Spleen (tissue), 11 donors: ENCODE measurements at regions not wholly inside any gene's neighbourhood (a gene's known extent, or its start where the extent isn't known, plus 50 kb on each side); places are given as distances from the start of the nearest gene placed in this dataset.

ENCODE experiments used
- DNase-seq: peaks from one replicate; pipeline ENCODE4 v3.0.0-alpha.2; 2020
- H3K27ac ChIP-seq, 8 donors: fragments of 200-600 bp; sonication (generic) in 7 of 8; 1 replicate in 4 of 8; 2 replicates in 4 of 8; pipeline versions ENCODE4 v1.5.0 to v1.8.0; 2016 to 2021; ENCODE audit warnings: inconsistent platforms in 4 of 8, mild to moderate bottlenecking in 4 of 8, moderate library complexity in 1 of 8
- H3K27me3 ChIP-seq, 7 donors: fragments of 200-600 bp; sonication (generic) in 6 of 7; replicated peaks in 1 of 7; 1 replicate in 4 of 7; 2 replicates in 3 of 7; pipeline versions ENCODE4 v1.5.0 to v1.8.0; 2016 to 2021; ENCODE audit warnings: inconsistent platforms in 3 of 7, mild to moderate bottlenecking in 1 of 7
- H3K36me3 ChIP-seq, 6 donors: fragments of 200-600 bp; sonication (generic) in 5 of 6; 1 replicate in 4 of 6; 2 replicates in 2 of 6; pipeline versions ENCODE4 v1.5.0 to v1.8.0; 2016 to 2021; ENCODE audit warnings: inconsistent platforms in 2 of 6
- H3K4me1 ChIP-seq, 6 donors: fragments of 200-600 bp; sonication (generic) in 5 of 6; 1 replicate in 3 of 6; 2 replicates in 3 of 6; pipeline versions ENCODE4 v1.5.0 to v1.8.0; 2016 to 2021; ENCODE audit warnings: inconsistent platforms in 3 of 6
- H3K4me3 ChIP-seq, 8 donors: fragments of 200-600 bp; sonication (generic) in 7 of 8; 1 replicate in 4 of 8; 2 replicates in 4 of 8; pipeline versions ENCODE4 v1.5.0 to v1.8.0; 2016 to 2021; ENCODE audit warnings: inconsistent platforms in 4 of 8, mild to moderate bottlenecking in 4 of 8, moderate library complexity in 2 of 8
- H3K9me3 ChIP-seq, 8 donors: fragments of 200-600 bp; sonication (generic) in 7 of 8; 1 replicate in 4 of 8; 2 replicates in 4 of 8; pipeline versions ENCODE4 v1.5.0 to v1.8.0; 2016 to 2021; ENCODE audit warnings: inconsistent platforms in 4 of 8
- CTCF ChIP-seq, 11 experiments: fragments of 200-600 bp in 7 of 11; fragments of 450-650 bp in 4 of 11; sonication (generic) in 4 of 11; IDR thresholded peaks in 8 of 11; conservative IDR thresholded peaks in 3 of 11; 1 replicate in 7 of 11; 2 replicates in 4 of 11; pipeline versions ENCODE4 v1.4.0 to v1.8.0; 2016 to 2021; ENCODE audit warnings: antibody characterized with exemption in 11 of 11, inconsistent platforms in 4 of 11, mild to moderate bottlenecking in 1 of 11
- POLR2A ChIP-seq, 3 donors: fragments of 450-650 bp; IDR thresholded peaks; one replicate each; pipeline ENCODE4 v1.5.1; 2017; ENCODE audit warnings: antibody characterized with exemption in 3 of 3, mild to moderate bottlenecking in 1 of 3
- POLR2AphosphoS5 ChIP-seq, 3 donors: sonication (generic); formaldehyde crosslinking; IDR thresholded peaks; one replicate each; pipeline ENCODE4 v1.5.1; 2017; ENCODE audit warnings: antibody characterized with exemption in 3 of 3
- WGBS, 5 donors: extraction: QIAGEN DNeasy Blood & Tissue Kit in 3 of 5; methylation state at CpG; one replicate each; pipeline versions ENCODE4 v1.1.5 to v1.1.7; 2013 to 2018; 5-methylcytosine and 5-hydroxymethylcytosine counted together
- intact Hi-C: fragments of 100-400 bp; cut with DNase I; formaldehyde crosslinking; loops from one replicate; pipeline ENCODE4 v1.15.0; 2023; ENCODE audit warnings: low total_unique reads
- donor health status: healthy with polysubstance abuse.
- donor health status: DM: no; HTN: no; CAD: no; lungs with moderate emphysema.
- donor health status: DM: no; HTN: no; CAD: no.
- donor health status: Bipolar disorder and iron deficiency.
- donor health status: healthy.
- donor health status: DM: no; HTN: no; CAD: no.
- donor health status: DM: yes; HTN: yes; CAD: no.

- H3K4me1 ChIP-seq = no peaks in the 10 kb centered on the region
- H3K27me3 ChIP-seq = no peaks in the 10 kb centered on the region
- TF ChIP-seq POLR2AphosphoS5 (IDR thresholded peaks at IDR 0.05) = no peak
- no peaks in the 10 kb centered on the region for H3K9me3 ChIP-seq
- intact Hi-C loops = no loop called here
- no peak overlapping the region for H3K27ac ChIP-seq
- no peaks in the 10 kb centered on the region for H3K36me3 ChIP-seq
- WGBS, 5 donors = 73 to 83% (median 75%) methylated on average over 2 of the region's 2 CpGs
- no peak for DNase-seq
- no peak overlapping the region for H3K4me3 ChIP-seq
Observed at GRCh38 chr6:137761487-137761886, 105.6 kb upstream of the TNFAIP3 start.

GRCh38 chr6:137762168-137763090, 104.6 kb upstream of the TNFAIP3 start:
- WGBS, 5 donors = 81 to 100% (median 92%) methylated on average over 1 of the region's 1 CpG
- no peaks in the 10 kb centered on the region for H3K27me3 ChIP-seq
- H3K27ac ChIP-seq = no peak overlapping the region
- H3K9me3 ChIP-seq = peaks cover 0 to 4% (median 0%) of the 10 kb centered on the region in 8 donors
- no peak for TF ChIP-seq POLR2AphosphoS5 (IDR thresholded peaks at IDR 0.05)
- TF ChIP-seq CTCF (IDR thresholded peaks at IDR 0.05 in 8 of 11, conservative IDR thresholded peaks at IDR 0.05 in 3 of 11) = no peak
- TF ChIP-seq POLR2A (IDR thresholded peaks at IDR 0.05) = no peak
- intact Hi-C loops = no loop called here
- no peak overlapping the region for H3K4me3 ChIP-seq
- no peak for DNase-seq
- H3K36me3 ChIP-seq = no peaks in the 10 kb centered on the region
- peaks cover 0 to 5% (median 0%) of the 10 kb centered on the region in 6 donors for H3K4me1 ChIP-seq

- Histone ChIP-seq H3K27me3 (no peaks in the 10 kb centered on the region), H3K36me3 (no peaks in the 10 kb centered on the region), H3K4me1 (peaks cover 0 to 16% (median 10%) of the 10 kb centered on the region in 6 donors), H3K4me3 (no peak overlapping the region), H3K9me3 (peaks cover 0 to 5% (median 0%) of the 10 kb centered on the region in 8 donors), H3K27ac (no peak overlapping the region)
- TF ChIP-seq CTCF (IDR thresholded peaks at IDR 0.05 in 8 of 11, conservative IDR thresholded peaks at IDR 0.05 in 3 of 11) = no peak
- no peak for TF ChIP-seq POLR2AphosphoS5 (IDR thresholded peaks at IDR 0.05)
- no peak for TF ChIP-seq POLR2A (IDR thresholded peaks at IDR 0.05)
- 75 to 100% (median 97%) methylated on average over 1 of the region's 1 CpG for WGBS, 5 donors
- intact Hi-C loops = no loop called here
- no peak for DNase-seq
Observed at GRCh38 chr6:137763436-137763835, 103.6 kb upstream of the TNFAIP3 start.

- DNase-seq = no peak
- TF ChIP-seq POLR2AphosphoS5 (IDR thresholded peaks at IDR 0.05) (no peak), POLR2A (IDR thresholded peaks at IDR 0.05) (no peak), CTCF (IDR thresholded peaks at IDR 0.05 in 8 of 11, conservative IDR thresholded peaks at IDR 0.05 in 3 of 11) (no peak)
- WGBS, 5 donors = 50 to 85% (median 79%) methylated on average over 1 of the region's 1 CpG
- Histone ChIP-seq H3K4me1 (peaks cover 0 to 20% (median 14%) of the 10 kb centered on the region in 6 donors), H3K36me3 (no peaks in the 10 kb centered on the region), H3K4me3 (no peak overlapping the region), H3K27ac (no peak overlapping the region), H3K9me3 (peaks cover 0 to 5% (median 0%) of the 10 kb centered on the region in 8 donors), H3K27me3 (no peaks in the 10 kb centered on the region)
- intact Hi-C loops = no loop called here
Observed at GRCh38 chr6:137763886-137764285, 103.2 kb upstream of the TNFAIP3 start.
